Epithelial cell of prostate (primary cell): ENCODE measurements at regions not wholly inside any gene's neighbourhood (a gene's known extent, or its start where the extent isn't known, plus 50 kb on each side); places are given as distances from the start of the nearest gene placed in this dataset.
"Not testable (repeated sequence)": the region's sequence is repeated elsewhere in the genome, so short reads cannot be mapped to it uniquely, and the experiment has no call there.

ENCODE experiments used
- DNase-seq: peaks from one replicate; pipeline ENCODE4 v3.0.0-alpha.2; 2011; ENCODE audit warnings: low read depth, low spot score
- H3K27ac ChIP-seq: fragments of 450-650 bp; 2 replicates; pipeline ENCODE4 v1.5.1; 2017; ENCODE audit warnings: mild to moderate bottlenecking

DNA sequence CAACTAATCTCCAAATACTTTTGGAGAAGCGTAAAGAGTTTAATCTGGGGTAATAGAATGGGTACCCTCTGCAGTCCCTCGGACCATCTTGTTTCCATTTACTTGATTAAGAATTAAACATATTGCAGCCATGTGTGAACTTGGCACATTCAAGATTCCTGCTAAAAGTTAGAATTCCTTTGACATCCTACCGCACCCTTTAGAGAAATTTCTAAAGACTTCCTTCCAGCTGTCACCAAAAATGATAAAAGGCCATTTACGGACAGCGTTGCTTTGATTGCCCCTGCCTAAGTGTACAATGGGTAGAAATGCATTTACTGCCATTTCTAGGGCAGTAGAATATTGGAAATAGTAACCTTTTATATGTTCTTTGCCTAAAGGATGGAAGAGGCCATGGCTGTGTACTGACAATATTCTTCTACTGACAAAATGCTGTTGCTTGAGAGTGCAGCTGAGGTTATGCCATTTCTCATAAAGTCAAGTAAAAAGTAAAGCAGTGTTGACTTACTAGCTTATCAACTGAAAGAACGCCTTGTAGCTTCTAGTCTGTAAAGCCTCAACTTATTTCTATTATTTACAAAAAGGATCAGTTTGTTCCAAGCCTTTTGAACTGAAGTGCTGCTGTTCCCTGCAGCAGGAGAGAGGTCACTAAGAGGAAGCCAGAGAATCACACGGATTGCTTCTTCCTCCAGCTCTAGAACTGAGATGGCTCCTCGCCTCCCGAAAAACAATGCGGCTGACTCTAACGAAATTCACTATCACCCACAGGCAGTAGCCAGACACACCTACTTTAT lies 139.8 kb upstream of the BASP1 start:
- no peak for DNase-seq
- H3K27ac ChIP-seq: no peak overlapping the region

DNA sequence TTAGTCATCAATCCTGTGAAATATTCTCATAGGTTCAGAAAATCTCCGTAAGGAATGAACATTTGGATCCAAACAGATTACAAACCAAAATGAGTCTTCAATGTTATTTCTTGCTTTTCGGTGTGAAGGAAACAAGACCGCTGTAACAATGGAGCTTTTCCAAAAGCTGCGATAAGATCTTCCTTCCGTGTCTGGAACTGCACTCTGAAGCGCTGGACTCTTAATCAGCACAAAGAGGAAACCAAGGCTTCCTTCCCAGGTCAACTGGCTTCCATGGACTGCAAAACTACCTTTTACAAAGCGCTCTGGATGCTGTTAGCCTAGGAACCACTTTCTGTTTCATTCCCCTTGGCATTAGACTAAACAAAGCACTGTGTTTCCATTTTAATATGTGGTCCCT lies 137.9 kb upstream of the BASP1 start:
- DNase-seq: no peak
- no peak overlapping the region for H3K27ac ChIP-seq

DNA sequence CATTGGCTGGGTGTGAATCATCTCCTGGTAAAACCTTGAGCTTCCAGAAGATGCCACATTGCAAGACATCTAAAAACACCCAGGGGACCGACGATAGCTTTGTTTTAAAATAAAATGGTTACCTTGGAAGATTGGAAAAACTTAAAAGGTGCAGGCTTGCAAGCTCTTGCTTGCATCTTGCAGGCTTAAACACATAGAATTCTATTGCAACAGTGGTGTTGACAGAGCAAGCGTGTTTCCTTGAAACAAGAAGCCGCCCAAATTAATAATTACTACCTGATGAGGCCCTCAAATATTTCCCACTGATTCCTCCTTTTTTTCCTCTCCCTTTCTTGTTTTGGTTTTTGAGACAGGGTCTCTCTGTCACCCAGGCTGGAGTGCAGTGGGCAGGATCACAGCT lies 137.1 kb upstream of the BASP1 start:
- H3K27ac ChIP-seq: no peak overlapping the region
- no peak for DNase-seq

DNA sequence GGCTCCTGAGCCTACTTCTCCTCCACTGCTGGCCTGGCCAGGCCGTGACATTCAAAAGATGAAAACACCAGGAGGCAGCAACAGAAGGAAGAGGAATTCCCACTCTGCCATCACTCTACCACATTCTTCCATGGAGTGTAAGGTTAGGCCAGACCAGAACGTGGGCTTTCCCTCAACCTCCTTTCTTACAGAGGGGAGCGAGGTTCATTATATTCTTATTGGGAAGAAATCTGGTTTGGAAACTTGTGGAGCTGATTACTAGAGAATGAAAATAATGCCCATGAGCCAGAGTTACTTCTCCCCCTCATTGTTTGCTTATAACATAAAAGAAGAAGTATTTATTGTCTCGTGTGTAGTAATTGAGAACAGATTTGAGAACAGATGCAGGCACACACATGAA lies 136.3 kb upstream of the BASP1 start:
- no peak overlapping the region for H3K27ac ChIP-seq
- no peak for DNase-seq

DNA sequence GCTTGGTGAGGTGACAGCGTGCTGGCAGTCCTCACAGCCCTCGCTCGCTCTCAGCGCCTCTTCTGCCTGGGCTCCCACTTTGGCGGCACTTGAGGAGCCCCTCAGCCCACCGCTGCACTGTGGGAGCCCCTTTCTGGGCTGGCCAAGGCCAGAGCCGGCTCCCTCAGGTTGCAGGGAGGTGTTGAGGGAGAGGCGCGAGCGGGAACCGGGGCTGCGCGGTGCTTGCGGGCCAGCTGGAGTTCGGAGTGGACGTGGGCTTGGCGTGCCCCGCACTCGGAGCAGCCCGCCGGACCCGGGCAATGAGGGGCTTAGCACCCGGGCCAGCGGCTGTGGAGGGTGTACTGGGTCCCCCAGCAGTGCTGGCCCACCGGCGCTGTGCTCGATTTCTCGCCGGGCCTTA lies 134.2 kb upstream of the BASP1 start:
- not testable (repeated sequence) for H3K27ac ChIP-seq, DNase-seq

DNA sequence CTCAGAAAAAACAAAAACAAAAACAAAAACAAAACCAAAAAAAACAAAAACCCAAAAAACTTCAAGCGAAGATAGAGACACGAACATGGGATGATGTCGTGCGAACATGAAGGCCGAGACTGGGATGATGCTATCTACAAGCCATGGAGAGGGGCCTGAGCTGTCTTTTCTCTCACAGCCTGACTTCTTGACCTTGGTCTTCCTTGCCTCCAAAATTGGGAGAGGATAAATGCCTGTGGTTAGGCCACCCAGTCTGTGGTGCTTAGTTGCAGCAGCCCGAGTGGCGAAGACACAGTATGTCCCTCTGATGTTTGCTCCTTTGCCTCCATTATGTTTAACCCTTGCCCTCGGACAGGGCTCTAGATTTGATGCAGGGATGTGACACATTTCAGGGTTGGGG lies 130.4 kb upstream of the BASP1 start:
- no peak overlapping the region for H3K27ac ChIP-seq
- no peak for DNase-seq

DNA sequence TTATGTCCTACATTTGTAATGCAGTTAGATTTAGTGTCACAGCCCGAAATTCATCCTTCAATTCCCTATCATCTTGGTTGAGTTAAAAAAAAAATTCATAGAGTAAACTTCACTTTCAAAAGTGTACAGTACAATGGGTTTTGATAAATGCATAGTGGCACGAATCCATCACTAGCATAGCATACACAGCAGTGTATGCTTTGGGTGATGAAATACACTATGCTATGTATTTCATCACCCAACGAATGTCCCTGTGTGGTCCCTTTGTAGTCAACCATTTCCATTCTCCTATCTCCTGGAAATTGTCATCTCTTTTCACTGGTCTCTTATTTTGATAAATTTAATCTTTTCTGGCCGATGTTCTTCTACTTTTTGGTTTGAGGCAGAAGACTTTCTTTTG lies 129.4 kb upstream of the BASP1 start:
- no peak for DNase-seq
- H3K27ac ChIP-seq: no peak overlapping the region

DNA sequence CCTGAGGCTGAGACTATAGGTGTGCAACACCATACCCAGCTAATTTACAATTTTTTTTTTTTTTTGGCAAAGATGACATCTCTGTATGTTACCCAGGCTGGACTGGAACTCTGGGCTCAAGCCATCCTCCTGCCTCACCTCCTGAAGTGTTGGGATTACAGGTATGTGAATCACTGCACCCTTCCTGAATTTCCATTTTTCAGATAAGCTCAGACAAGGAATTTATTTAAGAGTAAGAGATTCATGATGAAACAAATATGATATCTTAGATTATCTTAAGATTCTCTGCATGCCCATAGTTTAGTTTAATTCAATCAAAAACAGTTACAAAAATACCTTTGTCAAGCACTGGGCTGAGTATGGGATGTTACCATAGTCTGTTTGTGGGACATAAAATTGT lies 128.4 kb upstream of the BASP1 start:
- H3K27ac ChIP-seq: no peak overlapping the region
- DNase-seq: no peak

DNA sequence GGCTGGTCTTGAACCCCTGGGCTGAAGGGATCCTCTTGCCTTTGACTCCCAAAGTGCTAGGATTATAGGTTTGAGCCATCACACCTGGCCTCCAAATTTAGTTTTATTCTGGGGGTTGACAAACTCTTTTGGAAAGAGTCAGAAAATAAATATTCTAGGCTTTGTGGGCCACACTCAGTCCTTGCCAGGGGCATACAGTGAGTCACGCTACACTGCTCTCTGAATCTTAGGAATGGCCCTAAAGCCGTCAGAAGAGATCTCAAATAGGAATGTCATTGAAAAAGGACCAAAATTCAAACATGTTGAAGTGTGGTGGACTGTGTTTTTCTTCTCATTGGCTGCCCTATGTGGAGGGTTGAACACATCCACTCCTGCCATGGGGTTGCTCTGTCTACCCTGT lies 127.7 kb upstream of the BASP1 start:
- no peak for DNase-seq
- no peak overlapping the region for H3K27ac ChIP-seq

DNA sequence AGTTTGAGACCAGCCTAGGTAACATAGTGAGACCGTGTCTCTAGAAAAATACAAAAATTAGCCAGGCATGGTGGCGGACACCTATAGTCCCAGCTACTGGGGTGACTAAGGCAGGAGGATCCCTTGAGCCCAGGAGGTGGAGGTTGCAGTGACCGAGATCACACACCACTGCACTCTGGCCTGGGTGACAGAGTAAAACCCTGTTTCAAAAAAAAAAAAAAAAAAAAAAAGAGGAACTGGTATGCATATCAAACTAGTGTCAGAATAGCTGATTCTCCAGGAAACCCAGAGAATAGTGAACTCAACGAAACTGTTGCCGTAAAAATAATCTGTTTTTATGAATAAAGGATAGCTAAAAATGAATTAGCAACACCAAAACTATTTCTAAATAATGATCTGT lies 126.6 kb upstream of the BASP1 start:
- no peak for DNase-seq
- H3K27ac ChIP-seq: no peak overlapping the region

DNA sequence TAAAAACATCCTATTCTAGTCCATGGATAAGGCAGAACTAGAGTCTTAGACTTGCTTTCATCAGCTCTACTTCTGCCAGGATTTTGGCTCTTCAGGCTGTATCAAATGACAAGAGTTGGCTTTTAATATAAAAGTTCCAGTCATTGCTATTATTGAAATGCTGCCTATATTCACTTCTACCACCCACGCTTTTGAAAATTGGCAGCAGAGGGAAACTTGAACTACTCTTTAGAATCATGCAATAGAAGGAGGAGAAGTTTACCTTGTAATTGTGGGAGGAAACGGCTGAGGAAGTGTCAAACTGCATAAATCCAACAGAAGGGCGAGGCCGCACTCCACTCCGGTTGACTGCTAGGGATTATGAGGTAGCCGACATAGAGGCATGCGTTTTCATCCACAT lies 122.6 kb upstream of the BASP1 start:
- H3K27ac ChIP-seq: no peak overlapping the region
- DNase-seq: no peak

DNA sequence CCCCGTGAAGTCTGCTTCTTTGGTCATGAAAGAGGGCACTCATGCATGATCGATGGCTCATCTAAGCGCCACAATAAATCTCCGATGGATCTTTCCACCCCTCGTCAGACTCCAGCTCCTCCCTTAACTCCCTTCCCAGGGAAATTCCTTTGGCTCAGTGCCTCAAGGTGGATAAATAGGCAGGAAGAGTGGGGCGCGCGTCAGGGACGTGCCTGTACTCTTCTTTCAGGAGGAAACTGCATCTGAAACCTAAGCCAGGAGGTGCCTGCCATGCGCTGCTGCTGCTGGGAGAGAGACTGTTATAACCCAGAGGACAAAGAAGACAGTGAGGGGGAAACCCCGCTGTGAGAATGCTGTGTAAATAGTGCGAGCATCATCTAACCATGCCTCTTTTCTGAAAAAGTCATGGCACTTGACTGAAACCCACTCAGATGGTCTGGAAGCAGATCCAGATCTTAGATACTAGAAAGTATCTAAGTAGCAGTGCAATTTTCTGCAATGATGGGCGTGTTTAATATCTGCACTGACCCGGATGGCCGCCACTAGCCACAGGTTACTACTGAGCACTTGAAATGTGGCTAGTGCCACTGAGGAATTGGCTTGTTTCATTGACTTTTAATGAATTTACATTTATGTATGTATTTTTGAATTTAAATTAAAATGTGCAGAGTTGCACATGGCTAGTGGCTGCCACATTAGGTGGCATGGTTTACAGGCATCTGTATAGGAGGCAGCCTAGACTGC lies 120.3 kb upstream of the BASP1 start:
- H3K27ac ChIP-seq: no peak overlapping the region
- no peak for DNase-seq

DNA sequence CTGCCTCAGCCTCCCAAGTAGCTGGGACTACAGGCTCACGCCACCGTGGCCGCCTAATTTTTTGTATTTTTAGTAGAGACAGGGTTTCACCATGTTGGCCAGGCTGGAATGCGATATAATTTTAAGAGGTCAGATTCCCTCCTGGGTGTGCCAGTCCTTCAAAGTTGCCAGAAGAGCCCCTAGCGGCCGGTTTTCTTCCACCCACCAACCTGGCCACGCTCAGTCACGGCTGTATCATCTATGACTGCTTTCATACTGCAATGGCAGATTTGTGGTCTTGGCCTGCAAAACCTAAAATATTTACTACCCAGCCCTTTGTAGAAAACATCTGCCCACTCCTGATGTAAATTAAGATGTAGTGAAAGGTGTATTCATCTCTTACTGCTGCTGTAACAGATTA lies 117.5 kb upstream of the BASP1 start:
- no peak for DNase-seq
- H3K27ac ChIP-seq: no peak overlapping the region

DNA sequence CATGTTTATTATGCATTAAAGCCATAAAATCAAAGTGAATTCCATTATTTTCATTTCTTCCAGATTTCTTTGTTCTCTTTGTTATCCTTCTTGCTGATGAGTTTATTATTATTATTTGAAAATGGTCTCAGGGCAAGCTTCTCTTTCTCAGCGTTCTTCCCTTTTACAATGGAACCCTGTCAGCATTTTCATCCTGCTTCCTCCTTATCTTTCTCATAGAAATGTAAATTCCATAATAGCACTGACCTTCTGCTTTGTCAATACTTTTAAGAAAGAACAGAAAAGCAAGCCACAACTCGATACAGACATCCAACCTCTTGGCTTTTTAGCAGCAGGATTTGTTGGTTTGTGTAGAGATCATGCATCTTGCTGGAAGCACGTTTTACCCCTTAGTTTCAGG lies 114.0 kb upstream of the BASP1 start:
- H3K27ac ChIP-seq: no peak overlapping the region
- no peak for DNase-seq

DNA sequence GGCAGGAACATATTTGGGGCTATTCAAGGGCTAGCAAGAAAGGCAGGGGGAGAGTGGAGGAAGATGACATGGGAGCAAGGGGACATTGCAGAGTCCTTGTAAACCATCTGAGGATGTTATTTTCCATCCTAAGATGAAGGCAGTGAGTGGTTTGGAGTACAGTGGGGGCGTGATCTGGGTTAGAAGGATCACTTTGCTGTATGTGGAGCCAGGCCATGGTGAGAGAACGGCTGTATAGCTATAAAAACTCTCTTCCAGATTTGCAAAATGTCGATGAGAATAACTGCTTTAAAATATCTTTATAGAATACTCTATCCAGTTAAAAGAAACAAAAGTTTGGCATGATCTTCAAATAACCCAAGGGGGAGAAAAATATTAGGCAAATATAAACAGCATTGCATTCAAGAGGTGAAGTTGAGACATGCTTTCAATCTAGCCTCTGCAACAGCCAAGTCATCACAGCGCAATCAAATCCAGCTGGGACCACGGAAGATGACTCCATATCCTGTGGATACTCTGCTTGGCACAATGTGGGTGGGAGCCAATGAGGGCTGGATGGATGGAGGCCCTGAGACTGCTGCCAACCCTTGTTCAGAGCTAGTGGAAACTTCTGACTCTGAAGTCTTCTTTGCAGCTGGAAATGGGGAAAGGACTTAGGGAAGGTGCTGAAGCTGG lies 111.5 kb upstream of the BASP1 start:
- DNase-seq: no peak
- peak overlapping the region; percentile 58 for H3K27ac ChIP-seq

DNA sequence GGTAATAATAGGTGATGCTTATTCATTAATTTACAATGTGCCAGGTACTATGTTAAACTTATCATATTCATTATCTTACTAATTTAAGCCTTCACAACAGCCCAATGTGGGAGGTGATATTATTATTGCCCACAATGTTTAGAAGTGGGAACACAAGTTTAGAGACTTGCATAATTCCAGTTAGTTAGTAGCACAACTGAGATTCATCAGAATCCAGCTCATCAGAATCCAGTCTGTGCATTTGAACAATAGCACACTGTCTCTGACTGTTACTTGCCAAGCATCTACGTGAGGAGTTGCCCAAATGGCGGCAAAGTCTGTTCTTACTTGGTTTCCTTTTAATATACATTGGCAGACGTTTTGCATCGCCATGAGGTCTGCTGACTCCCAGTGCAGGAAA lies 110.9 kb upstream of the BASP1 start:
- peak overlapping the region; percentile 58 for H3K27ac ChIP-seq
- DNase-seq: no peak

DNA sequence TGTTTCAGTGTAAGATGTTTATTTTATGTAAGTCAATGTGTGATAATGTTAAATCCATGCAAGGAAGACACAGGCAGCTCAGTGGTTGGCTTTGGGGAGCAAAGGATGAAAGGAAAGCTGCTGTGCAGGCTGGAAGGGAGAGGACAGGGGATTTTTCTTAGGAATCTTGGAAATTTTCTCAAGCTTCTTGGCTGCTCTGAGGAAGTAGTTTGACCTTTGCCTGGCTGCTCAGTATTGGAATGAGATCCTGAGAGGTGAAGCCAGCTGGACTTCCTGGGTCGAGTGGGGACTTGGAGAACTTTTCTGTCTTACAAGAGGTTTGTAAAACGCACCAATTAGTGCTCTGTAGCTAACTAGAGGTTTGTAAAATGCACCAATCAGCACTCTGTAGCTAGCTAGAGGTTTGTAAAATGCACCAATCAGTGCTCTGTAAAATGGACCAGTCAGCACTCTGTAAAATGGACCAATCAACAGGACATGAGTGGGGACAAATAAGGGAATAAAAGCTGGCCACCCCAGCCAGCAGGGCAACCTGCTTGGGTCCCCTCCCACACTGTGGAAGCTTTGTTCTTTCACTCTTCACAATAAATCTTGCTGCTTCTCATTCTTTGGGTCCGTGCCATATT lies 105.2 kb upstream of the BASP1 start:
- not testable (repeated sequence) for H3K27ac ChIP-seq, DNase-seq

DNA sequence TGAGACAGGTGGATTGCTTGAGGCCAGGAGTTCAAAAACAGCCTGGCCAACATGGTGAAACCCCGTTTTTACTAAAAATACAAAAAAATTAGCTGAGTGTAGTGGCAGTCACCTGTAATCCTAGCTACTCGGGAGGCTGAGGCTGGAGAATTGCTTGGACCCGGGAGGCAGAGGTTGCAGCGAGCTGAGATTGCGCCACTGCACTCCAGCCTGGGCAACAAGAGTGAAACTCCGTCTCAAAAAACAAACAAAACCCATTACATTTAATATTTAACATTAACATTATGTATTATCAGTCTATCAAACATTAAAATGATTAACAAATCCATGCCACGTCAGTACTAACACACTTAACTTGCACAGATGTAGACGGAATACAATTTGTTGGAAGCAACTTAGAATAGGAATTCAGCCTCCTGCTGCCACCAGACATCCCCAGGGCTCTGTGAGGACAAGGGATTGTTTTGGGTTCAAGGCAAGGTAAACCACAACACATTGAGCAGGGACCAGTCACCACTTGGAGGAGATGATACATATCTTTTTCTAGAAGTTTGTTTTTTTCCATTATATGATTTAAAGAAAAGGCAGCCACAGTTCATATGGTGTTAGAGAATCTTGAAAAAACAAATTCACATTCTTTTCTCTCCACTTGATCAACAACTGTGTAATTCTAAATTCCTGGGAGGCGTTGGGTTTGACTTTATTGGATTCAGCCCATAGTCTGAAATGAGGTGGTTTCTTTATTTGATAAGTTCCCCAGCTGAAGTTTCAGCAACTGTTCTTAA lies 104.1 kb upstream of the BASP1 start:
- H3K27ac ChIP-seq: no peak overlapping the region
- no peak for DNase-seq

DNA sequence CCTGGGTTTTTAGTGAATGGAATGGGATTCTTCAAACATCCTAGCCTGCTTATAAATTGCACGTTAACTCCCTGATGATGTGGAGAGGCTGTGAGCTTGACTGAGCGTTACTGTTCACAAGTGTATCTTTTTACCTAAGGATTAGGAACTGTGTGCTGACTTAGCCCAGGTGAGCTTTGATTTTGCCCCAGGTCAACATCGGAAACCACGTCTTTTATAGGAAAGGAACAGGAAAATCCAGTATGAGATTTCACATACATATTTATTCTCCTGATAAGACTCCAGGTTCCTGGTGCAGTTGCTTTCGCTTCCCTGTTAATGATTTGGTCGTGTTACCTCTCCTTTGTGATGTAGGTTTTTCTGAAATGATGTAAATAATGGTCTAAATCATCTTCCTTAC lies 103.2 kb upstream of the BASP1 start:
- H3K27ac ChIP-seq: no peak overlapping the region
- DNase-seq: no peak
